ENCODE measurements at regions not wholly inside any gene's neighbourhood (a gene's known extent, or its start where the extent isn't known, plus 50 kb on each side); places are given as distances from the start of the nearest gene placed in this dataset.

DNA sequence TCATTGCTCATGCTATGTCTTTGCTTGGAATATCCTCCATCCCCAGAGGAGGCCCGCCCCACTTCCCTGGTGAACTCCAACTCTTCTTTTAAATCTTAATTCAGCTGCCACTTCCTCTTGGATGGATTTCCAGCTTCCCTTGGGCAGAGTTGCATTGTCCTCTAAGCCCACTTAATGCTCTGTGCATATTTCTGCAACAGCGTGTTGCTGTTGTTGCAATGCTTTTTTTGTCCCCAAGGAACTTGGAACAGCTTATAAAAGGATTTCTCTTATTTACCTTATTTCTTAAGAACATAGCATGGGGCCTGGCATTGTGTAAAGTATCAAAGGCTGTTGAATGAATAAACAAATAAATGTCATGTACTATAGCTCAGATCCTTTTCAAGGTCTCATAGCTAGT is 507.4 kb downstream of the METTL15 start:
- peak; percentile 2 for DNase-seq (ENCODE audit: low read depth)
- no peak overlapping the region for H3K4me3 ChIP-seq (ENCODE audit: low read length)
- TF ChIP-seq, protein P1, sequence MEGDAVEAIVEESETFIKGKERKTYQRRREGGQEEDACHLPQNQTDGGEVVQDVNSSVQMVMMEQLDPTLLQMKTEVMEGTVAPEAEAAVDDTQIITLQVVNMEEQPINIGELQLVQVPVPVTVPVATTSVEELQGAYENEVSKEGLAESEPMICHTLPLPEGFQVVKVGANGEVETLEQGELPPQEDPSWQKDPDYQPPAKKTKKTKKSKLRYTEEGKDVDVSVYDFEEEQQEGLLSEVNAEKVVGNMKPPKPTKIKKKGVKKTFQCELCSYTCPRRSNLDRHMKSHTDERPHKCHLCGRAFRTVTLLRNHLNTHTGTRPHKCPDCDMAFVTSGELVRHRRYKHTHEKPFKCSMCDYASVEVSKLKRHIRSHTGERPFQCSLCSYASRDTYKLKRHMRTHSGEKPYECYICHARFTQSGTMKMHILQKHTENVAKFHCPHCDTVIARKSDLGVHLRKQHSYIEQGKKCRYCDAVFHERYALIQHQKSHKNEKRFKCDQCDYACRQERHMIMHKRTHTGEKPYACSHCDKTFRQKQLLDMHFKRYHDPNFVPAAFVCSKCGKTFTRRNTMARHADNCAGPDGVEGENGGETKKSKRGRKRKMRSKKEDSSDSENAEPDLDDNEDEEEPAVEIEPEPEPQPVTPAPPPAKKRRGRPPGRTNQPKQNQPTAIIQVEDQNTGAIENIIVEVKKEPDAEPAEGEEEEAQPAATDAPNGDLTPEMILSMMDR (conservative IDR thresholded peaks at IDR 0.05; ENCODE audit: low read depth, low read length), result no peak

DNA sequence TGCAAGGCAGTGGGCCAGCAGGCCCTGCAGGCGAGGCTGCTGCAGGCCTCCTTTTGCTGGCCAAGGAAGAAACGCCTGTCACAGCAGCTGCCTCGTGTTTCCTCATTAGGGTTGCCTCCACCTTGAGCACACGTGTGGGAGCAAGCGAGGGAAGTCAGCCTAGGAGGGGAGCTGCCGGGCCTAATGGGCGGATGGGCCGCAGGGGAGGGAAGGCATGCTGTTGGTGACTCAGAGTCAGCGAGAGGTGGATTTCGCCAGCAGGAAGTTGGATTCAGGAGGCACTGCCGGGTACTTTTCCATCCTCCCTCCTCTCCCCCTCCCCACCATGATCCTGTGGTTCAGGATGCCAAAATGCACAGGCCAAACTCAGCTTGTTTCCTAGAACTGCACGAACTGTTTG is 498.7 kb downstream of the METTL15 start:
- TF ChIP-seq, protein P1 (conservative IDR thresholded peaks at IDR 0.05; ENCODE audit: low read depth, low read length), result no peak
- peak; percentile 13 for DNase-seq (ENCODE audit: low read depth)
- no peak overlapping the region for H3K4me3 ChIP-seq (ENCODE audit: low read length)

DNA sequence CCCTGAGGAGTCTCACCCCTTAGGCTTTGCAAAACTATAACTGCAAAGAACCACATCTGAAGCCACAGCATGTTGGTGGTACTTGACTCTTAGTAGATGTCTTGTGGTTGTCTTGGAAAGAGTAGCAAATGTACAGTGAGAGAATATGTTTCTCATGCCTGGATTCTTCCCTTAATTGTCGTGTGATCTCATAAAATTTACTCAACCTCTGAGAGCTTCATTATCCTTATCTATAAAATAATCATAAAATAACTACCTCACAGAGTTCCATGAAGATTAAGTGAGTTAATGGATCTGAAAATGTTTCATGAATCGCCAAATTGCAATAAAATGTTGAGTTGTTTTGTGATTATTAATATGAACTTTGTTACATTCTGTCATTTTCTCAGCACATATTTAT is 491.5 kb downstream of the METTL15 start:
- H3K4me3 ChIP-seq (ENCODE audit: low read length), result no peak overlapping the region
- TF ChIP-seq, protein P1 (conservative IDR thresholded peaks at IDR 0.05; ENCODE audit: low read depth, low read length), result no peak
- no peak for DNase-seq (ENCODE audit: low read depth)

DNA sequence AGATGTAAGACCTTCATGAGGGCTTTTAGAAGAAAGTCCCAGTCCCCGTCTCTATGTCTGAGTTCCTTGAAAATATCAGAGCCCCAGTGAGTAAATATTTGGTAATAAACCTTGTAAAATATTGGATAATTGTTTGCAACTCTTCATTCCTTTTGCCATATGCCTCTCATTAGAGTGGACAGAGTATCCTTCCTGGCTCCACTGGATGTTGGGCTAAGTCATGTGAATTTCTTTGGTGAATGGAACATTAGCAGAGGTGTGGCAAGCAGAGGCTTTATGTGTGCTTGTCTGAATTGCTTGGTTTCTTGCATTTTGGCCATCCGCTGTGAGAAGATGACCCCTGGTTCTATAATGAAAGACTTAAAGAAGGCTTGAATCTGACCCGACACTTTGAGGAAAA is 490.3 kb downstream of the METTL15 start:
- H3K4me3 ChIP-seq (ENCODE audit: low read length), result no peak overlapping the region
- no peak for DNase-seq (ENCODE audit: low read depth)
- TF ChIP-seq, protein P1 (conservative IDR thresholded peaks at IDR 0.05; ENCODE audit: low read depth, low read length), result no peak

DNA sequence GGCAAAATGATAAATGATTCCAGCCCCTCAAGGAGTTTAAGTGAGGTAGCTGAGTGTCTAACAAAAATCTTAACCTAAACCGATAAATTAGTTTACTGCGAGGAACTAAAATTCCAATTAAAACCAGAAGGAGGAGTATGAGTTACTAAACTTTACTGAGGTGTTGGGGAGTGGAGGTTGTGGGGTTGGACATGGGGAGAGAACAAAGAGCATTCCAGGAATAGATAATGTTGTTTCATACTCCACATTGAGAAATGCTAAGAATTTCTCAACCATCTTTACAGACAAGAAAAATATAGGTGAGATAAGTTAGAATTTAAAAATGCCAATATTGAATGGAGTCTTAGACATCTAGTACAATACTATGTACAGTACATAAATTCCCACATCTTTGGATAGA is 488.6 kb downstream of the METTL15 start:
- TF ChIP-seq, protein P1 (conservative IDR thresholded peaks at IDR 0.05; ENCODE audit: low read depth, low read length), result no peak
- H3K4me3 ChIP-seq (ENCODE audit: low read length), result no peak overlapping the region
- no peak for DNase-seq (ENCODE audit: low read depth)

DNA sequence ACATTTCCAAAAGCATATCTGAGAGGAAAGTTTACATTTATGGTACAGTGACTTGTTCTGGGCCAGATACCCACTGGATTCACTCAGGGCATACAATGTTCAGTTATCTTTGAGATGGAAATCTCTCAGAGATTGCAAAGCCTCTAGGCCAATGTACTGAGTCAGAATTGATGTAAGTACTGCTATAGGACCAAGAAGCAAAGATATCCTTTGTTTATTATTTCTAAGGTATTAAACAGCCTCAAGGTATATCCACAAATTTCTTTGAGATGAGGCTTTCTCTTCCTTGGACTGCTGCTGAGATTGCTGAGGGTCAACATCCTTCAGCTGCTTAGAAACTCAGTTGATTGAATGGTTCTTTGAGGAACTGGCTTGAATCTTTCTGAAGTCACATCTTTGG is 484.0 kb downstream of the METTL15 start:
- H3K4me3 ChIP-seq (ENCODE audit: low read length), result no peak overlapping the region
- DNase-seq (ENCODE audit: low read depth), result no peak
- TF ChIP-seq, protein P1 (conservative IDR thresholded peaks at IDR 0.05; ENCODE audit: low read depth, low read length), result no peak

DNA sequence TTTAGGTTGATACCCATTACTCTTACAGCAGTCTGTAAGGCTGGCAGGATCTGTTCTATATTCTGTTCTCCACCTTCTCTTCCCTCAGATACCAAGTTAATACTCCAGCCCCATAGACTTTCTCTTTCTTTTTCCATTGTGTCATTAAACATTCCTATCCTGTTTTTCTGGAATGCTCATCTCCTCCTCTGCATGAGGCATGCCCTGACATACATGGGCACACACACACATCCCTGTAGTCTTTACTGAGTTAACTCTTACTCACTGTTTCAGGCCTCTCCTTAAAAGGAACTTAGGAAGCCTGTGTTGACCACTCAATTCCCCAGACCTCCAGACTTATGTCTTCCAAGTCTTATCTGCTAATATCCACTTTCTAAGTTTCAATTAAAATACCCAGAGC is 476.8 kb downstream of the METTL15 start:
- no peak for DNase-seq (ENCODE audit: low read depth)
- no peak overlapping the region for H3K4me3 ChIP-seq (ENCODE audit: low read length)
- TF ChIP-seq, protein P1 (conservative IDR thresholded peaks at IDR 0.05; ENCODE audit: low read depth, low read length), result no peak
